IMR-90 (cell line): ENCODE measurements at regions not wholly inside any gene's neighbourhood (a gene's known extent, or its start where the extent isn't known, plus 50 kb on each side); places are given as distances from the start of the nearest gene placed in this dataset.

Source experiments
- CEBPB ChIP-seq: IDR thresholded peaks from 2 replicates; pipeline ENCODE4 v1.6.1; 2012; ENCODE audit warnings: low read depth, low read length, improper control_type of control experiment
- CHD1 ChIP-seq: IDR thresholded peaks from 2 replicates; pipeline ENCODE4 v1.6.1; 2012; ENCODE audit warnings: low read depth, low read length, improper control_type of control experiment
- CTCF ChIP-seq: conservative IDR thresholded peaks from 2 replicates; pipeline ENCODE4 v1.5.1; 2012; ENCODE audit warnings: mild to moderate bottlenecking, low read depth, low read length, improper control_type of control experiment
- ELK1 ChIP-seq: fragments of 150-350 bp; IDR thresholded peaks from 2 replicates; pipeline ENCODE4 v1.6.1; 2016; ENCODE audit warnings: low read depth, mild to moderate bottlenecking, low read length, moderate library complexity, borderline replicate concordance
- FOS ChIP-seq: fragments of 150-350 bp; IDR thresholded peaks from 2 replicates; pipeline ENCODE4 v1.6.1; 2016; ENCODE audit warnings: low read depth, low read length
- MAFK ChIP-seq: IDR thresholded peaks from 2 replicates; pipeline ENCODE4 v1.6.1; 2012; ENCODE audit warnings: low read depth, low read length, improper control_type of control experiment
- MAZ ChIP-seq: IDR thresholded peaks from 2 replicates; pipeline ENCODE4 v1.6.1; 2012; ENCODE audit warnings: low read depth, mild to moderate bottlenecking, low read length, improper control_type of control experiment, moderate library complexity, borderline replicate concordance
- MXI1 ChIP-seq: IDR thresholded peaks from 2 replicates; pipeline ENCODE4 v1.6.1; 2012; ENCODE audit warnings: low read depth, mild to moderate bottlenecking, low read length, moderate library complexity, borderline replicate concordance
- POLR2A ChIP-seq: IDR thresholded peaks from 2 replicates; pipeline ENCODE4 v1.6.1; 2012; ENCODE audit warnings: mild to moderate bottlenecking, low read depth, low read length
- RAD21 ChIP-seq: IDR thresholded peaks from 2 replicates; pipeline ENCODE4 v1.6.1; 2012; ENCODE audit warnings: low read length, improper control_type of control experiment
- RCOR1 ChIP-seq: IDR thresholded peaks from 2 replicates; pipeline ENCODE4 v1.6.1; 2012; ENCODE audit warnings: mild to moderate bottlenecking, low read length, improper control_type of control experiment; ENCODE audit not compliant: insufficient replicate concordance
- SMC3 ChIP-seq: fragments of 150-350 bp; IDR thresholded peaks from 2 replicates; pipeline ENCODE4 v1.6.1; 2016; ENCODE audit warnings: low read depth, mild to moderate bottlenecking, antibody characterized with exemption, low read length, moderate library complexity
- USF2 ChIP-seq: fragments of 150-350 bp; IDR thresholded peaks from 2 replicates; pipeline ENCODE4 v1.6.1; 2017; ENCODE audit warnings: mild to moderate bottlenecking, antibody characterized with exemption, low read length, low read depth

- no peak for TF ChIP-seq CTCF
- no peak for TF ChIP-seq POLR2A
- TF ChIP-seq RCOR1: no peak
- TF ChIP-seq RAD21: no peak
- no peak for TF ChIP-seq USF2
- no peak for TF ChIP-seq MAFK
- no peak for TF ChIP-seq MXI1
- TF ChIP-seq MAZ: no peak
- no peak for TF ChIP-seq ELK1
- no peak for TF ChIP-seq CEBPB
- no peak for TF ChIP-seq SMC3
- TF ChIP-seq FOS: no peak
- no peak for TF ChIP-seq CHD1
Measured at GRCh38 chr4:9691238-9692065, 90.0 kb upstream of the DRD5 start.
